GM21529 (cell line): ENCODE measurements at regions not wholly inside any gene's neighbourhood (a gene's known extent, or its start where the extent isn't known, plus 50 kb on each side); places are given as distances from the start of the nearest gene placed in this dataset.
"Not testable (repeated sequence)": the region's sequence is repeated elsewhere in the genome, so short reads cannot be mapped to it uniquely, and the experiment has no call there.

Experiments
- ATAC-seq: cut with Tn5 transposase; IDR thresholded peaks from one replicate; pipeline ENCODE4 v1.9.1; 2021; ENCODE audit not compliant: unreplicated experiment

- ATAC-seq = no peak
Observed at GRCh38 chr2:39932198-39932597, 153.1 kb upstream of the THUMPD2 start.

GRCh38 chr2:39930175-39930917, 151.3 kb upstream of the THUMPD2 start:
- no peak for ATAC-seq

GRCh38 chr2:39929531-39929930, 150.5 kb upstream of the THUMPD2 start:
- no peak for ATAC-seq

DNA sequence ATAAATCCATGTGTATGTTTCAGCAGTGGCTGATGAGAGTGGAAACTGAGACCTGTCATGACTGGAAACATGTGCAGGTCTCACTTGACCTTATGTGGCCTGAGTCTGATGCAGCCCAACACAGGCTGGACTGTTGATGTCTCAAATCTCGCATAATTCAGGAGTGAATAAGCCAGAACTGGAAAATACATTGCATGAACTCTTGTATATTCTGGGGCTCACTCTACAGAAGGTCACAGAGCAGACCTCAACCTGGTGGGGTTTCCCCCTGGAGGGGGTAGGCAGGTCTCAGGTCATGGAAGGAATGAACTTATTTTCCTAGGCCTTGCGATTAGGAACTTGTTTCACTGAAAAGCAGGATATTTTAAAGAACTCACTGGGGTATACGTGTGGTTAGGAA, 146.3 kb upstream of the THUMPD2 start:
- no peak for ATAC-seq

GRCh38 chr2:39923455-39923854, 144.4 kb upstream of the THUMPD2 start:
- ATAC-seq = no peak

DNA sequence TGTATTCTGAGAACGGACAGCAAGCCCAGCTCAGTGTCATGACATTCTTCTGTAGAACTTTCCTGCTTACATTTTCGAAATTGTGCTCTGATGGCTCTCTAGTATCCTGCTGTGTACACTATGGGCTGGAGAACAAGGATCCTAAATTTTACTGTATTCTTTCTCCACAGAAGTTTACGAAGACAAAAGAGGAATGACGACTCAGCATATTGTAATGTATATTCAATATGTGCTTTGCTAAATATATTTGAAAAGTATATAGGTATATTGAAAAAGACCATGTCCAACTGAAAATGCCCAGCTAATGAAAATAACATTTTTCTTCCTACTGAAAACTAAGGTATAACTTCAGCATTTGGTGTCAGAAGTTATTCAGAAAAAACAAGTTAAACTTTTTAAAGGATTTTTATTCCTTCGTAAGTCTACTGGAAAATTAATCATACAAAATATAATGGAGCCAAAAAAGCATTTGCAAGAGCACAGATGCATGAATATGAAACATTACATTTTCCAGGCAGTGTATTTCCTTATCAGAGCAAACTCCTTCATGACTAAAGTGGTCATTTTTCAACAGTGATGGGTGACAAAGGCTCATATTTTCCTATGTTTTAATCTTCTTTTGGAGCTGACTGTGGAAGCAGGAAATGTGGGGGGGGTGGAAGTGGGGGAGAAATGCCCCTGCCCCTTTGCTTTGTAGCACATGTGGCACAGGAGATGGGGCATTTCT, 143.8 kb upstream of the THUMPD2 start:
- ATAC-seq = no peak

- no peak for ATAC-seq
Observed at GRCh38 chr2:39920307-39920801, 141.3 kb upstream of the THUMPD2 start.

DNA sequence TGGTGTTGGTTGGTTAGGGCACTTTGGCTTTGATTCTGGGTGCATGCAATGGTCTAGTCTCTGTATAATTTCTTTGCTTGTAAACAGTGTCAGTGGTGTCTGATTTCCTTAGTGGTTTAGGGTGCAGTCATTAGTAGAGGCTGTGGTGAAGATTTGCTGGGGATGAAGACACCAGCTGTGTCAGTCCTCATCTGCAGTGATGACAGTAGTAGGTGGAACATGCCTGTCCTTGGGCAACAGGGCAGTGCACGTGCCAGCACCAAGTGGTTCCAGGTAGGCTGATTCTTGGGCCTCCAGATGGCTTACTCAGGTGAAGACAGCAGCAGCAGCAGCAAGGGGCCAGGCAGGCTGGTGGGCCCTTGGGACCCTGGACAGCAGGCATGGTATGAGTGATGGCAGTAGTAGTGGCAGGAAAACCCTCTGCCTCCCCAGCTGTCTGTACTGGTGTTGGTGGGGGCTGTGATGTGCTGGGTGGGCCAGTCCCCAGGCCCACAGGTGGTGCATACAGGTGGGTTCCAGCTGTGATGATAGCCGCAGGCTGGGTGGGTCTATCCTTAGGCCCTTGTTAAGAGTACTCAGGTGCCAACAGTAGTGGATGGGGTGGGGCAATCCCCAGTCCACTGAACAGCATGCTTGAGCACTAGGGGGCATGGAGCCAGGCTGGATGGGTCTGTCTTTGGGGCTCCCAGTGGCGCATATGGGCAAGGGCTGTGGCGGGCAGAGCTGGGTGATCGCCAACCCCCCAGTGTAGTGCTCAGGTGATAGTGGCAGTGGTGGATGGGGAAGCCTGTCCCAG, 140.7 kb upstream of the THUMPD2 start:
- ATAC-seq = no peak

DNA sequence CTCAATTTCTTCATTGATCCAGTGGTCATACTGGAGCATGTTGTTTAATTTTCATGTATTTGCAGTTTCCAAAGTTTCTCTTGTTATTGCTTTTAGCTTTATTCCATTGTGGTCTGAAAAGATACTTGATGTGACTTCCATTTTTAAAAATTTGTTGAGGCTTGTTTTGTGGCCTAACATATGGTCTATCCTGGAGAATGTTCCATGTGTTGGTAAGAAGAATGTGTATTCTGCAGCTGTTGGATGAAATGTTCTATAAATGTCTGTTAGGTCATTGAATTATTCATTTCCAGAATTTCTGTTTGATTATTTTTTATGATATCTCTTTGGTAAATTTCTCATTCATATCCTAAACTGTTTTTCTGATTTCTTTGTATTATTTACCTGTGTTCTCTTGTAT, 139.8 kb upstream of the THUMPD2 start:
- ATAC-seq = no peak

- not testable (repeated sequence) for ATAC-seq
Observed at GRCh38 chr2:39917371-39917770, 138.3 kb upstream of the THUMPD2 start.

DNA sequence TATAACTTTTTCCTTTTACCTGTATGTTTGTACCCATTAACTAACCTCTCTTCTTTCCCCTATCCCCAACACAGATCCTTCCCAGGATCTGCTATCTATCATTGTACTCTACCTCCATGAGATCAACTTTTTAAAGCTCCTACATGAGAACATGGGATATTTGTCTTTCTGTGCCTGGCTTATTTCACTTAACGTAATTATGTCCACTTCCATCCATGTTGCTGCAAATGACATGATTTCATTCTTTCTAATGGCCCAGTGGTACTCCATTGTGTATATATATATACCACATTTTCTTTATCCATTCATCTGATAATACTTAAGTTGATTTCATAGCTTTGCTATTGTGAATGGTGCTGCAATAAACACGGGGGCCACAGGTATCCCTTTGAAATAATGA, 135.9 kb upstream of the THUMPD2 start:
- no peak for ATAC-seq

DNA sequence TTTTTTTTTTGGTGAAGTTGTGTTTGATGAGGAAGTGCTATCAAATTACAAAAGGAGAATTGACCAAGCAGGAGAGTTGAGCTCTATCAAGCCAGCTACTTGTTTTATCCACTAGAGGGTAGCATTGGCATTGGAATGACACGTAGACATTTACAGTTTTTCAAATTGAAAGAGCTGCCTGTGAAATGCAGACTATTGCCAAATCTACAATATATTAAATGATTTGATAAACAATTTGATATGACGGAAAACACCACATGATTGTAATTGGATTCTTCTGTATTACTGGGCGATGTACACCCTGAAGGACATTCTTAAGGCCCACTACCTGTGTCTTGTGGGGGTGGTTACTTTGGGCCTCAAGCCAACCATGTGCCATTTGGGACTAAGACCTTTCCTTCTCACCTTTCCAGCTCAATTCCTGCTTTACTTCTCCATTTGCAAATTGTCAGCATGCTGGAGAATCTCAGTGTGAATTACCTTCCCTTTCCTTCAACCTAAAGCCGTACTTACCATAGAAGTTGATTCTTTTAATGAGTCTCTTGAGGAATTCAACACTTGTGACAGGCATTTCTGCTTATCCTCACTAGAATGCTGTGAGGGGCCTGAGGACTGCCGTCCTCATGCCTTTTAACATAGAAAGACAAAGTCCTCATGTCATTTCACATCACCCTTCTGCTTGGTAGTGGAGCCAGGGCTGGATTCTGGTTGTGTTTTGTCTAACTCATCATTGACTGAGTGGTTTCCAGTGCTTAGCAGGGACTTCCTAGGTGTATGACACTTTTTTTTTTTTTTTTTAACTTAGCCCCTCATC, 134.8 kb upstream of the THUMPD2 start:
- peak; percentile 86 for ATAC-seq

GRCh38 chr2:39902103-39902502, 123.0 kb upstream of the THUMPD2 start:
- no peak for ATAC-seq

DNA sequence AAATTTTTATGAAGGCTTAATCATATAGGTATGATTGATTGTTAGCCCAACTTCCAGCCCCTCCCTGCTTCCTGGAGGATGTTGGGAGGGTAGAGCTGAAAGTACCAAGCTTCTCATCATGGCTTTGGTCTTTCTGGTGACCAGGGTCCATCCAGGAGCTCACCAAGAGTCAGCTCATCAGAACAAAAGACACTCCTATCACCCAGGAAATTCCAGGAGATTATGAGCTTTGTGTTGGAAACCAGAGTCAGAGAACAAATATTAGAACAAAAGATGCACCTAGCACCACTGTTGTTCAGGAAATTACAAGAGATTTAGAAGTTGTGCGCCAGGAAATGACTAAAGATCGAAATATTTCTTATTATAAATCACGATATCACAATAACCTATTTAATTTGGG, 119.9 kb upstream of the THUMPD2 start:
- no peak for ATAC-seq

GRCh38 chr2:39897273-39897672, 118.2 kb upstream of the THUMPD2 start:
- ATAC-seq = no peak

DNA sequence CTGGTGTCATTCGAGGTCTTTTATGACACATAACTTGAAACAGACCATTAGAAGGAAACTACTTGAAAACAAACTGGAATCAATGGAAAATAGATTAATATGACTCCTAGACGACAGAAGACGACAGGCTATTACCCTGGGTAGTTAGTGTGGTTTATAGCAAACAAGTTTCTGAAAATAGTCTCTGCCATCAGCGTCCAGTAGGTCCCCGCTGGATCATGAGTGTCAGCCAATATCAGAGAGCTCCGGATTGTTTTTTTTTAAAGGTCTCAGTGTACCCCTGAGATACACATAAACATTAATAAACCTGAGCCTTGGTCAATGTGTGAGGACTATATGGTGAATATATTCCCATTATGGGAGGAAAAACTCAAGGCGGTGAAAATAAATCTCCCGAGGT, 115.0 kb upstream of the THUMPD2 start:
- ATAC-seq = no peak

GRCh38 chr2:39893616-39894015, 114.6 kb upstream of the THUMPD2 start:
- ATAC-seq = no peak

GRCh38 chr2:39881948-39882347, 102.9 kb upstream of the THUMPD2 start:
- ATAC-seq = no peak

- ATAC-seq = no peak
Observed at GRCh38 chr2:39881494-39881893, 102.4 kb upstream of the THUMPD2 start.

DNA sequence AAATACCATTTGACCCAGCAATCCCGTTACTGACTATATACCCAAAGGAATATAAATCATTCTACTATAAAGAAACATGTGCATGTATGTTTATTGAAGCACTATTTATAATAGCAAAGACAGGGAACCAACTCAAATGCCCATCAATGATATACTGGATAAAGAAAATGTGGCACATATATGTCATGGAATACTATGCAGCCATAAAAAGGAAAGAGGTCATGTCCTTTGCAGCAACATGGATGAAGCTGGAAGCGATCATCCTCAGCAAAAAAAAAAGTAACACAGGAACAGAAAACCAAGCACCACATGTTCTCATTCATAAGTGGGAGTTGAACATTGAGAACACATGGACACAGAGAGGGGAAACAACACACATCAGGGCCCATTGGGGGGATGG, 99.9 kb upstream of the THUMPD2 start:
- ATAC-seq = not testable (repeated sequence)

DNA sequence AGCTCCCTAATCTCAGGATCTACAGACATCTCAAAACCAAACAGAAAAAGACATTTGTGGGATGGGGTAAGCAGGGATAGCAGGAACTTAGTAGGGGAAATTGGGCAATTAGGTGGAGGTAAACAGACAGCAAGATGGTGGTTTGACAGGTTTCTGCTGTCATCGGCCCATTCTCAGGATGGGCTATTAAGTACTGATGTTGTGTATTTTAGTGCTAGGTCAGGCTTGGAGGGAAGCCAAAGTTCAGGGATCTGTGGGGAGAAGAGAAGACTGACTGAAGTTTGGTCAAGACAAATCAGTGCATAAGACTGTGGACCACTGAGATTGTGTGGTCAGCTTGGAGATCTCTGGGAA, 96.8 kb upstream of the THUMPD2 start:
- no peak for ATAC-seq
